KMS-11 (cell line): ENCODE measurements at regions not wholly inside any gene's neighbourhood (a gene's known extent, or its start where the extent isn't known, plus 50 kb on each side); places are given as distances from the start of the nearest gene placed in this dataset.

ENCODE experiments used
- H2AFZ ChIP-seq: fragments of 200-600 bp; sonication (generic); 2 replicates; pipeline ENCODE4 v1.6.1; 2016; ENCODE audit warnings: antibody characterized with exemption, mixed run types, low read depth
- H3K27ac ChIP-seq: fragments of 200-600 bp; sonication (generic); 2 replicates; pipeline ENCODE4 v1.6.1; 2016; ENCODE audit warnings: mild to moderate bottlenecking, mixed run types
- H3K27me3 ChIP-seq: fragments of 200-600 bp; sonication (generic); 2 replicates; pipeline ENCODE4 v1.6.1; 2017; ENCODE audit warnings: mild to moderate bottlenecking, low read depth, mixed run types, moderate library complexity; ENCODE audit not compliant: insufficient read depth
- H3K36me3 ChIP-seq: fragments of 200-600 bp; sonication (generic); 2 replicates; pipeline ENCODE4 v1.6.1; 2017; ENCODE audit warnings: mild to moderate bottlenecking, mixed run types; ENCODE audit not compliant: insufficient read depth
- H3K4me1 ChIP-seq: fragments of 200-600 bp; sonication (generic); 2 replicates; pipeline ENCODE4 v1.6.1; 2016; ENCODE audit warnings: mild to moderate bottlenecking, low read depth, mixed run types; ENCODE audit not compliant: poor library complexity, severe bottlenecking
- H3K4me2 ChIP-seq: fragments of 200-600 bp; sonication (generic); 2 replicates; pipeline ENCODE4 v1.7.0; 2016; ENCODE audit warnings: mild to moderate bottlenecking, mixed run types
- H3K4me3 ChIP-seq: fragments of 200-600 bp; sonication (generic); IDR thresholded peaks from 2 replicates; pipeline ENCODE4 v1.6.1; 2017; ENCODE audit warnings: low read depth, low read length, mixed read lengths; ENCODE audit not compliant: insufficient read depth
- H3K79me2 ChIP-seq: fragments of 200-600 bp; sonication (generic); 2 replicates; pipeline ENCODE4 v1.6.1; 2016; ENCODE audit warnings: low read depth, mixed run types; ENCODE audit not compliant: insufficient read depth
- H3K9ac ChIP-seq: fragments of 200-600 bp; sonication (generic); 2 replicates; pipeline ENCODE4 v1.6.1; 2016; ENCODE audit warnings: mild to moderate bottlenecking, mixed run types
- H4K20me1 ChIP-seq: fragments of 200-600 bp; sonication (generic); 2 replicates; pipeline ENCODE4 v1.6.1; 2016; ENCODE audit warnings: mild to moderate bottlenecking, mixed run types; ENCODE audit not compliant: insufficient read depth
- CTCF ChIP-seq: fragments of 200-600 bp; sonication (generic); conservative IDR thresholded peaks from 2 replicates; pipeline ENCODE4 v1.6.1; 2017; ENCODE audit warnings: low read depth, mild to moderate bottlenecking, antibody characterized with exemption, low read length, moderate library complexity, mixed read lengths

GRCh38 chr20:4605166-4605565, 81.1 kb upstream of the PRNP start:
- Histone ChIP-seq H3K79me2 (no peaks in the 10 kb centered on the region), H3K4me1 (no peaks in the 10 kb centered on the region), H3K4me3 (no peak overlapping the region), H3K36me3 (no peaks in the 10 kb centered on the region), H2AFZ (no peak overlapping the region), H3K27ac (no peak overlapping the region), H3K4me2 (no peak overlapping the region), H4K20me1 (no peaks in the 10 kb centered on the region), H3K27me3 (no peaks in the 10 kb centered on the region), H3K9ac (no peak overlapping the region)
- no peak for TF ChIP-seq CTCF

- Histone ChIP-seq H3K27me3 (no peaks in the 10 kb centered on the region), H3K4me2 (no peak overlapping the region), H3K4me3 (no peak overlapping the region), H4K20me1 (no peaks in the 10 kb centered on the region), H3K27ac (no peak overlapping the region), H3K36me3 (no peaks in the 10 kb centered on the region), H3K79me2 (no peaks in the 10 kb centered on the region), H3K9ac (no peak overlapping the region), H2AFZ (no peak overlapping the region), H3K4me1 (no peaks in the 10 kb centered on the region)
- no peak for TF ChIP-seq CTCF
These were observed 81.7 kb upstream of the PRNP start for GRCh38 chr20:4604580-4604979.

- Histone ChIP-seq H4K20me1 (no peaks in the 10 kb centered on the region), H3K4me2 (no peak overlapping the region), H3K9ac (no peak overlapping the region), H3K79me2 (no peaks in the 10 kb centered on the region), H3K27ac (no peak overlapping the region), H2AFZ (no peak overlapping the region), H3K4me1 (no peaks in the 10 kb centered on the region), H3K4me3 (no peak overlapping the region), H3K27me3 (no peaks in the 10 kb centered on the region), H3K36me3 (no peaks in the 10 kb centered on the region)
- TF ChIP-seq CTCF: no peak
These were observed 82.5 kb upstream of the PRNP start for GRCh38 chr20:4603724-4604123.

- no peaks in the 10 kb centered on the region for H3K27me3 ChIP-seq
- H3K4me1 ChIP-seq: no peaks in the 10 kb centered on the region
- no peak overlapping the region for H2AFZ ChIP-seq
- TF ChIP-seq CTCF: no peak
- no peak overlapping the region for H3K4me3 ChIP-seq
- no peak overlapping the region for H3K27ac ChIP-seq
- H3K79me2 ChIP-seq: no peaks in the 10 kb centered on the region
- no peak overlapping the region for H3K9ac ChIP-seq
- H3K36me3 ChIP-seq: no peaks in the 10 kb centered on the region
- no peak overlapping the region for H3K4me2 ChIP-seq
- no peaks in the 10 kb centered on the region for H4K20me1 ChIP-seq
These were observed 84.0 kb upstream of the PRNP start for GRCh38 chr20:4602297-4602631.
